ENCODE measurements at regions not wholly inside any gene's neighbourhood (a gene's known extent, or its start where the extent isn't known, plus 50 kb on each side); places are given as distances from the start of the nearest gene placed in this dataset.

DNA sequence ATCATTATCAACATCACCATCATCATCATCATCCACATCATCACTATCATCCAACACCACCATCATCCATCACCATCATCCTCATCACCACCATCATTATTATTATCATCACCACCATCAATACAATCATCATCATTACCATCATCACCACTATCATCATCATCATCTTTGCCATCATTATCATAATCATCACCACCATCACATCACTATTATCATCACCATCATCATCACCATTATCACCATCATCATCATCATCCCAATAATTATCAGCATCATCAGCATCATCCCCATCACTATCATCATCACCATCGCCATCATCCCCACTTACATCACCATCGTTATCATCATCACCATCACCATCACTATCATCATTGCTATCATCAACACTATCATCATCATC, 1021.9 kb upstream of the PRKX start:
- Histone ChIP-seq H3K4me3 (ENCODE audit: low read length, poor library complexity, severe bottlenecking) (no peak overlapping the region), H3K9me3 (ENCODE audit: insufficient read depth, low read depth, low read length) (no peaks in the 10 kb centered on the region), H2AFZ (ENCODE audit: low read length) (no peak overlapping the region), H3K79me2 (ENCODE audit: insufficient read depth, low read length) (no peaks in the 10 kb centered on the region), H3K4me2 (ENCODE audit: low read depth, low read length, poor library complexity, severe bottlenecking) (no peak overlapping the region), H3K4me1 (ENCODE audit: insufficient read depth, low read length, poor library complexity, severe bottlenecking) (no peaks in the 10 kb centered on the region), H3K36me3 (ENCODE audit: insufficient read depth, low read length) (no peaks in the 10 kb centered on the region), H3K9me2 (replicated peaks; ENCODE audit: low read depth, low read length) (no peaks in the 10 kb centered on the region), H3K9ac (ENCODE audit: low read depth, low read length, poor library complexity, severe bottlenecking) (no peak overlapping the region), H4K20me1 (ENCODE audit: insufficient read depth, low read length, poor library complexity, severe bottlenecking) (no peaks in the 10 kb centered on the region), H3F3A (ENCODE audit: low read depth) (no peaks in the 10 kb centered on the region), H3K27me3 (ENCODE audit: insufficient read depth, low read length, poor library complexity, severe bottlenecking) (no peaks in the 10 kb centered on the region)
- no peak for TF ChIP-seq EZH2phosphoT487 (IDR thresholded peaks at IDR 0.05; ENCODE audit: borderline replicate concordance)
- TF ChIP-seq, protein P1, sequence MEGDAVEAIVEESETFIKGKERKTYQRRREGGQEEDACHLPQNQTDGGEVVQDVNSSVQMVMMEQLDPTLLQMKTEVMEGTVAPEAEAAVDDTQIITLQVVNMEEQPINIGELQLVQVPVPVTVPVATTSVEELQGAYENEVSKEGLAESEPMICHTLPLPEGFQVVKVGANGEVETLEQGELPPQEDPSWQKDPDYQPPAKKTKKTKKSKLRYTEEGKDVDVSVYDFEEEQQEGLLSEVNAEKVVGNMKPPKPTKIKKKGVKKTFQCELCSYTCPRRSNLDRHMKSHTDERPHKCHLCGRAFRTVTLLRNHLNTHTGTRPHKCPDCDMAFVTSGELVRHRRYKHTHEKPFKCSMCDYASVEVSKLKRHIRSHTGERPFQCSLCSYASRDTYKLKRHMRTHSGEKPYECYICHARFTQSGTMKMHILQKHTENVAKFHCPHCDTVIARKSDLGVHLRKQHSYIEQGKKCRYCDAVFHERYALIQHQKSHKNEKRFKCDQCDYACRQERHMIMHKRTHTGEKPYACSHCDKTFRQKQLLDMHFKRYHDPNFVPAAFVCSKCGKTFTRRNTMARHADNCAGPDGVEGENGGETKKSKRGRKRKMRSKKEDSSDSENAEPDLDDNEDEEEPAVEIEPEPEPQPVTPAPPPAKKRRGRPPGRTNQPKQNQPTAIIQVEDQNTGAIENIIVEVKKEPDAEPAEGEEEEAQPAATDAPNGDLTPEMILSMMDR (conservative IDR thresholded peaks at IDR 0.05; ENCODE audit: low read length): no peak

DNA sequence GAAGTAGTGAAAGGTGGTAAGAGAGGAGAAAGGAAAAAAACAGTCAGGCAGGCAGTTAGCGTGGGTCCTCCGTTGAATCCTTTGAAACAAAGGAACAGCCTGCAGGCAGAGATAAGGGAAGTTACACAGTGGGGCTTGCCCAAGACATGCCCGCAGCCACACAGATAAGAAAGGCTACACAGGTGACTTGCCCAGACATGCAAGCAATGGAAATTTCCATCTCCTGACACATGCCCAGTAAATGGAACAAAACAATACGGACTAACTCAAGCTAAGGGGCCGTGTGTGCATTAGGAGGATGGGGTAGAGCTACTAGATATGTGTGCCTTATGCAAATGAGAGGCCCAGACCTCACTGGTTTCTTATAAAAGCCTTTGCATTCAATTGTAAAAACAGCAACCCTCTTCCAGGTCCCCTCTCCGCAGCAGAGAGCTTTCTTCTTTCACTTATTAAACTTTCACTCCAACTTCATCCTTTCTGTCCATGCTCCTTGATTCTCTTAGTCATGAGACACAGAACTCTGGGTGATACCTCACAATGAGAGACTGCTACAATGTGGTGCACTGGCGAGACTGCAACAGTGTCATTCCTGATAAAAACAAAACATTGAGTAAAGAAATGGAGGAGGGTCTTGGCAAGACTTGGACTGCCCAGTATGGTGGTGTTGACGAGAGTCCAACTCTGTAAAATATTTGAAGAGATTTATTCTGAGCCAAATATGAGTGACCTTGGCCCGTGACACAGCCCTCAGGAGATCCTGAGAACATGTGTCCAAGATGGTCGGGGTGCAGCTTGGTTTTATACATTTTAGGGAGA, 997.4 kb upstream of the PRKX start:
- H3K36me3 ChIP-seq (ENCODE audit: insufficient read depth, low read length): no peaks in the 10 kb centered on the region
- no peaks in the 10 kb centered on the region for H3K79me2 ChIP-seq (ENCODE audit: insufficient read depth, low read length)
- TF ChIP-seq EZH2phosphoT487 (IDR thresholded peaks at IDR 0.05; ENCODE audit: borderline replicate concordance): no peak
- TF ChIP-seq, protein P1 (conservative IDR thresholded peaks at IDR 0.05; ENCODE audit: low read length): no peak
- no peaks in the 10 kb centered on the region for H3F3A ChIP-seq (ENCODE audit: low read depth)
- H3K9me3 ChIP-seq (ENCODE audit: insufficient read depth, low read depth, low read length): no peaks in the 10 kb centered on the region
- no peak overlapping the region for H3K4me2 ChIP-seq (ENCODE audit: low read depth, low read length, poor library complexity, severe bottlenecking)
- no peak overlapping the region for H3K9ac ChIP-seq (ENCODE audit: low read depth, low read length, poor library complexity, severe bottlenecking)
- H3K9me2 ChIP-seq (replicated peaks; ENCODE audit: low read depth, low read length): no peaks in the 10 kb centered on the region
- no peak overlapping the region for H2AFZ ChIP-seq (ENCODE audit: low read length)
- H3K4me3 ChIP-seq (ENCODE audit: low read length, poor library complexity, severe bottlenecking): no peak overlapping the region
- H4K20me1 ChIP-seq (ENCODE audit: insufficient read depth, low read length, poor library complexity, severe bottlenecking): no peaks in the 10 kb centered on the region
- no peaks in the 10 kb centered on the region for H3K27me3 ChIP-seq (ENCODE audit: insufficient read depth, low read length, poor library complexity, severe bottlenecking)
- H3K4me1 ChIP-seq (ENCODE audit: insufficient read depth, low read length, poor library complexity, severe bottlenecking): no peaks in the 10 kb centered on the region

DNA sequence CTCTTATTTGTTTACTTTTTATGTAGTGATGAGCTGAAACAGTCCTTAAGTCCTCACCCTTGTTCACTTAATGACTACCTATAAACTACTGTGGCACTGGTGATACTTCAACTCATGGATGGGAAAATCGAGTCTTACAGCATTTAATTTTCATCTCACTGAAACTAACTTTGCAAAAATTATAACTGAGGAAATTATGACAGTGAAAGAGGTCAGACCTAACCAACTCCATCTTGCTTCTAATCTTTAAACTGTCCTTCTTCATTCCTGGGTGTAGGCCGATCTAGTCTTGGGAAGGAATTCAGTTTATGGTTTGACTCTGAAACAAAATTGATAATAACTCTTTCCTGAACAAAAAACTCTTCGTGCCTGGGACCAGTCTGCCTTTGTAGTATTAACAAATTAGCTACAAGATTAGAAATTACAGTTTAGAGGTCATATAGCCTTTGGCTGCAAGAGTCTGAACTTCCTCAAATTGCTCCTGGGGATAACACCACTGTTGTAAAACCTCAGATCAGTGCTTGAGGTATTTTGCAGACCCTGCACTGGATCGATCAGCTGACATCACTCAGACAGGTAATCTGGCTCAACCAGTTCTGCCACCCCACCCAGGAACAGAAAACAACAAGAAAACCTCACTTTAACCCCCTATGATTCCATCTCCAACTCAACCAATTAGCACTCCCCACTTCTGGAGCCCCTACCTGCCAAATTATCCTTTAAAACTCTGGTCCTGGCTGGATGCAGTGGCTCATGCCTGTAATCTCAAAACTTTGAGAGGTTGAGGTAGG, 995.7 kb upstream of the PRKX start:
- Histone ChIP-seq H3K4me1 (ENCODE audit: insufficient read depth, low read length, poor library complexity, severe bottlenecking) (no peaks in the 10 kb centered on the region), H3K4me3 (ENCODE audit: low read length, poor library complexity, severe bottlenecking) (no peak overlapping the region), H4K20me1 (ENCODE audit: insufficient read depth, low read length, poor library complexity, severe bottlenecking) (no peaks in the 10 kb centered on the region), H3K9me2 (replicated peaks; ENCODE audit: low read depth, low read length) (no peaks in the 10 kb centered on the region), H3K9me3 (ENCODE audit: insufficient read depth, low read depth, low read length) (no peaks in the 10 kb centered on the region), H3F3A (ENCODE audit: low read depth) (no peaks in the 10 kb centered on the region), H3K4me2 (ENCODE audit: low read depth, low read length, poor library complexity, severe bottlenecking) (no peak overlapping the region), H3K79me2 (ENCODE audit: insufficient read depth, low read length) (no peaks in the 10 kb centered on the region), H3K9ac (ENCODE audit: low read depth, low read length, poor library complexity, severe bottlenecking) (no peak overlapping the region), H3K36me3 (ENCODE audit: insufficient read depth, low read length) (no peaks in the 10 kb centered on the region), H2AFZ (ENCODE audit: low read length) (no peak overlapping the region), H3K27me3 (ENCODE audit: insufficient read depth, low read length, poor library complexity, severe bottlenecking) (no peaks in the 10 kb centered on the region)
- no peak for TF ChIP-seq EZH2phosphoT487 (IDR thresholded peaks at IDR 0.05; ENCODE audit: borderline replicate concordance)
- TF ChIP-seq, protein P1 (conservative IDR thresholded peaks at IDR 0.05; ENCODE audit: low read length): no peak

Data from Loucy (cell line).